GM18907 (cell line): ENCODE measurements at regions not wholly inside any gene's neighbourhood (a gene's known extent, or its start where the extent isn't known, plus 50 kb on each side); places are given as distances from the start of the nearest gene placed in this dataset.
"Not testable (repeated sequence)": the region's sequence is repeated elsewhere in the genome, so short reads cannot be mapped to it uniquely, and the experiment has no call there.

Source experiments
- ATAC-seq: cut with Tn5 transposase; IDR thresholded peaks from one replicate; pipeline ENCODE4 v1.9.1; 2021; ENCODE audit warnings: mild to moderate bottlenecking, moderate library complexity; ENCODE audit not compliant: unreplicated experiment

DNA sequence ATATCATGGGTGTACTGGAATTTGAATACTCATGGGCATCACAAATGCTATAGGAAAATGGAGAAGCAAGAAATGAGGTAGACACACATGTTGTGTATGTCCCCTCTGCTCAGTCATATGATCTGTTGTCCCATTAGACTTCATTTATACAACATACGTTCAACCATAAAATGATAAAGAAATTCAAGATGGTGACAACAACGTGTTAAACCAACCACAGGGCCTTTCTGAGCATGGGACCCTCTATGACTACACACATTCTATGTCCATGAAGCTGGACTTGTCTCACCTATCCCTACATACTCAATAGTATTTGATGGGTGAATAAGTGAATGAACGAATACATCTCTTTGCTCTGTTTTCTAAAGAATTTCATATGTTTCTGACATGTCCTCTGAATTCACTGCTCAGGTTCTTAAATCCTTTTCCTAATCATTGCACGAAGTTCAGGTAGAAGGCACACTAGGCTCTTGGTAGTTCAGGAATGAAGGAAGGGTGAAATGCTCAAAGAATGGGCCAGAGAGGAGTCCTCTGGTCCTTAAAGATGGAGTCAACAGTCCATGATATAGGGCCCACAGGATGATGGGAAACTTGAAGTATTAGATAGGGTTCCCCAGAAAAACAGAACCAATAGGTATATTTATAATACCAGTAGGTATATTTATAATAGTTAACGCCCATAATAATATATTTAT, 105.7 kb upstream of the PPM1H start:
- no peak for ATAC-seq

DNA sequence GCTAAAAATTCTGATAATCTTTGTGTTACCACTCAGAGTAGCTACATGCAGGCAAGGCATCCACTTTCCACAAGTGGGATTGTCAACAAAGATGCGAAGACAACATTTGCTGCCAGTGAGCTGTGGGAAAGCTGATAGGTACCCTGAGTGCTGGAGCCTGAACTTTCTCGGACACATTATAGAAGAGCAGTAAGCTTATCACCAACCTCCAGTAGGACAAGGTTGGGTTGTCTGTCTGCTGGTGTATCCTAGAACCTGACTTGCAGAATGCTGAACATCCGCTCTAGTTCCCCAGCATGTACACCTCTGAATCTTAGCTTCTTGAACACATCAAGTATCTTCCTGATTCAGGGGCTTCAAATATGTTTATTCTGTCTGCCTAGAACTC, 103.8 kb upstream of the PPM1H start:
- no peak for ATAC-seq

DNA sequence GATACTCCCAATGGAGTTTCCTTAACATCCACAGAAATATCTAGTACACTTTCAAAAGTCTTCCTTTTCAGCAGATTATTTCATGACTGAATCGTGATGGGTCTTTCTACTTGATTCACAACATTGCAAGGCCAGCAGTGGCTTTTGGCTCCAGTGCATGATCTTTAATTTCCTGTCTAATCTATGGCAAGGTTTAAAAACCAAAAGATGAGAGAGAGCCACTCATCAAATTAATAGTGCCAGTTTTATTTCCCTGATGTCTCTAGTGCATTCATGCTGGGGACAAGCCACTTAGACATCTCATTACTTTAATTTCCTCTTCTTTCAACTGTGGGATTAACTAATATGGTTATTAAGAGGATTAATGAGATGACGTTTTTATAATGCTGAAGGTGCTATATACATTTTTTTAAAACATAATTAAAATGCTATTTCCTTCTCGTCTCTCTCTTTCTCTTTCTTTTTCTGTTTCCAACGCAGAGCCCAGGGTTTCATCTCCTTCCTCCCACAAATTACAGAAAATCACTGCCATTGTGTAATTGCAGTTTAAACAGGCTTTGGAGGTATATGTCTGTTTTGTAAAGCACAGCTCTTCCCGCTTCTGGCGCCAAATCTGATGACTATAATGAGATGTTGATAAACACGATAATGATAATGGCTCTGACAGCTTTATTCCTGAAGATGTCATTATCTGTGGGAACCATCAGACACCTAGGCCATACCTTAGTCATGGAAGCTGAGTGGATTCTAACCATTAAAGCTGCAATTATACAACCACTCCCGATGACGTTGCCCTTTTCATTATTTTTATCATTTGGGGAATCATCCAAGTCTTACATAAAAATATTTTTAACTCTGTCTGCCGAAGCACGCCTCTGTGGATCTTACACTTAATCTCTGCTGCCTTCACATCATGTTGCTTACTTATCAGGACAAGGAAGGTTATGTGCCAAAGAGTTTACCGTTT, 103.1 kb upstream of the PPM1H start:
- ATAC-seq = no peak

DNA sequence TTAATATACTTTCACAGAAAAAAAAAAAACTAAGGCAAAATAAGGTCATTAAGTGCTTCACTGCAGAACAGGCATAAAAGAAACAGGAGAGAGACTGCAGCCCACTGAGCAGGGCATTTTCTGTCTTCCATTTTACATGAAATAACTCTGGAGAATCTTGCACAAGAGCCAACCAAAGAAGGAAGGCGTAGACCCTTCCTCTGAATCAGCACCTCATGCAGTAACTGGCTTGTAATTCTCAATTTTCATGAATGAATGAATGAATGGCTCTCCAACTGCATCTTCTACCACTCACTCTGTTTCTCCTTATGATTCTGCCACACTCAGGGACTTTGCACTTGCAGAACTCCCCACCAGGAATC, 102.0 kb upstream of the PPM1H start:
- no peak for ATAC-seq

DNA sequence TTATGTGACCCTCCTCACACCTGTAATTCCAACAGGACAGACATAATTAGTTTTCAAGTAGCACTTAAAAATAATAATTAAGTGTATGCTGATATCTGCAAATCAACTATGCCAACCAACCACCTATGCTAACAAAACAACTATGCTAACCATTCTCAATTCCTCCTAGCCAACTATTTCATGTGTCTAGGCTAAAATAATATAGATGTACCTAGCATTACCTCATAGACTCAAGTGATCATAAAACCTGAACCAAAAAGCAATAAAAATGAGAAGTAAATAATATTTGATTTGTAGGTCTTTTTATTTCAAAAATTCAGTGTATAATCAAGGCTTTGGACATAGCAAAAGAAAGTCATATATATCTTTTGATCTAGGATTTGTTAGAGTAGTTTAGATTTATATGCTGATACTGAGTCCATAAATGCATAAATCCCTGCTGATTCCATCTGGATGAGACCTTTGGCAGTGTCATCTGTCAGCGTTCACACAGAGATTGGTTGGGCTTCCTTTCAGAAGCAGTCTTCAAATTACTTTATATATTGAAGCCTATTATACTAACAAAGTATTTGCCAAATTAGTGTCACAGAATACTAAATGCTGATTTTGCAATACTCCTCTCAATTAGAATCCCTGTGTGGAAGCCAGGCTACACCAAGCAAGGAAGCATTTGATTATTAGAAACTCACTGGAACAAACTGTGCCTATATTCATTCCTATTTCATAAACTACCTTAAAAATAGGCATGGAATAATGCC, 101.4 kb upstream of the PPM1H start:
- no peak for ATAC-seq

DNA sequence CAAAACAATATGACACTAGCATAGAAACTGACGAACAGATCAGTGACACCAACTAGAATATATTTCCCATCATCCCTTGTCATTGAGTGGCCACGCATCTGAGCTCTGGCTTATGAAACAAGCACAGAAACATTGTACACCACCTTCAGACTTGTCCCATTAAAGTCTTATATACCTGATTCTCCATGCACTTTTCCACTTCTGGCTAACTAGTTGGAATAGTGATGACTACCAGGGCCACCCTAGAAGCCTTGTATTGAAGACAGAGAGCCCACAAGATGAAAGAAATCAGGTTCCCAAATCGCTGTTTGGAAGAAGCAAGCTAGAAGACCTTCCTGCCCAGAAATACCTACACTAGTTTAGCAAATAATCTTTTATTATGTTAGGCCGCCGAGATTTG, 99.7 kb upstream of the PPM1H start:
- ATAC-seq = no peak

DNA sequence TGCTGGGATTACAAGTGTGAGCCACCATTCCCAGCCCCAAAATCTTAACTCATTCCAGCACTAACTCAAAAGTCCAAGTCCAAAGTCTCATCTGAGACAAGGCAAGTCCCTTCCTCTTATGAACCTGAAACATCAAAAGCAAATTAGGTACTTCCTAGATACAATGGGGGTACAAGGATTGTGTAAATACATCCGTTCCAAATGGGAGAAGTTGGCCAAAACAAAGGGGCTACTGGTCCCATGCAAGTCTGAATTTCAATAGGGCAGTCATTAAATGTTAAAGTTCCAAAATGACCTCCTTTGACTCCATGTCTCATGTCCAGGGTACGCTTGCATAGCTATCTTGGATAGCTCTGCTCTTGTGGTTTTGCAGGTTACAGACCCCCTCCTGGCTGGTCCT, 94.7 kb upstream of the PPM1H start:
- ATAC-seq = no peak

DNA sequence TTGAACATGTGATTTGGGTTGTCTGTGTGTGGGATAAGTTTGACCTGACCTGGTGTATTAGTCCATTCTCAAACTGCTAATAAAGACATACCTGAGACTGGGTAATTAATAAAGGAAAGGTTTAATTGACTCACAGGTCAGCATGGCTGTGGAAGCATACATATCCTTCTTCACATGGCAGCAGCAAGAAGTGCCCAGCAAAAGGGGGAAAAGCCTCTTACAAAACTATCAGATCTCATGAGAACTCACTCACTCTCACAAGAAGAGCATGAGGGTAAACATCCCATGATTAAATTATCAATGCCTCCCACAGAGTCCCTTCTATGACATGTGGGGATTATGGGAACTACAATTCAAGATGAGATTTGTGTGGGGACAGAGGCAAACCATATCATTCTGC, 94.0 kb upstream of the PPM1H start:
- no peak for ATAC-seq

DNA sequence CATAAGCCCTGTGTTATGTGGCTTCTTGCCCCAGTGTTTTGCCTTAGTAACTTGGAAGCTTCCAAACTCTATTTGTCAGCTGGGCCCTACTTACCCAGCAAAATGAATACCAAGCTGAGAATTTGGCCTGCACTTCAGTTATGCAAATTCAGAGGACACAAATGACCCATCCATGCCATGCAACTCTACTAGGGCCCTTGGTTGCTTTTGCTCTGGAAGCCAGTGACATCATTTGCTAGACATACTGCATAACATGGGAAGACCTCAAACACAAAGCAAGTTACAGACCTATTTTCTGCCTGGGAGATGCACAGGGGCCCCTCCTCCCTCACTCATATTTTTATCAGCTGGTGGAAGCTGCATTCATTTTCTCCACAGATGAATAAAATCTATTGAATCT, 90.2 kb upstream of the PPM1H start:
- no peak for ATAC-seq

DNA sequence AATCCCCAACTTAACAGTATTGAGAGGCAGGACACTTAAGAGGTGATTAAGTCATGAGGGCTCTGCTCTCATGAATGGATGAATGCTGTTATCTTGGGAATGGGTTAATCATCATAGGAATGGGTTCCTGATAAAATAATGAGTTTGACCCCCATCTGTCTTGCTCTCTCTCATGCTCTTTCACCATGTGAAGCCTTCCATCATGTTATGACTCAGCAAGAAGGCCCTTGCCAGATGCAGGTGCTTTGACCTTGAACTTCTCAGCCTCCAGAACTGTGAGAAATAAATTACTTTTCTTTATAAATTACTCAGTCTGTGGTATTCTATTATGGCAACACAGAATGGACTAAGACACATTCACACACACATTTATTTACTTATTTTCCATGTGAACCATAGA, 89.0 kb upstream of the PPM1H start:
- ATAC-seq = no peak

DNA sequence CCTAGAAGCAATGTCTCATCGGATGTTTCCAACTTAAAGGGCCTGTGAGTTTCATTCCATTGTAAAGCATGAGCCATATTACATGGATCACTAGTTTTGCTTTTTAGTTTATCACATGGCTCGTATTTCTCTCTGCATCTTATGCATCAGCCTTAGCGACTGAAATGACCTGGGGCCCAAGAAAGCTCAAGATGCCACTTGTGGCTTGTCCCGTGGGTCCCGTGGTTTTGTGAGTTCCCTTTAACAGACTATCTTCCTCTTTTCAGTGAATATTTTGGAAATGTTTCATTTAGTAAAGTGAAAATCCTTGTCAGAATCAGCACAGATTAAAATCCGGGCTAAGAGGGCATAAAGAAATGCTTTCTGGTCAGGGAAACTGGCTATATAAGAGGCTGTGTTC, 86.2 kb upstream of the PPM1H start:
- ATAC-seq = no peak

DNA sequence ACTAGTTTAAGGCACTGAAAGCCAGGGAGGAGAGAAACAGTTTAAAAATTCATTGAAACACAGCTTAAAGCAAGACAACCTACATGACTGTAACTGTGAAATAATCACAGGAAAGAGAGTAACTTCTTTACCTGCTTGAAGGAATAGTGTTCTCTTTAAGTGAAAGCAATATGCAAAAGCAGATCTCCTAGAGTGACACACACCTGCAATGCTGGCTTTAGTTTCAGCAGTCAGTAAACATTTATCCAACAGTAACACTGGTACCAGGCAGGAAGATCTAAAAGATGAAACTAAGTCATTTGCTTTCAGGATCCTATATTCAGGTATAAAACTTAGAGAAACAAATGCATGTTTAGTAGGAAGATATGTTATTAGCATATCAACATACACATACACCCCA, 85.3 kb upstream of the PPM1H start:
- no peak for ATAC-seq

DNA sequence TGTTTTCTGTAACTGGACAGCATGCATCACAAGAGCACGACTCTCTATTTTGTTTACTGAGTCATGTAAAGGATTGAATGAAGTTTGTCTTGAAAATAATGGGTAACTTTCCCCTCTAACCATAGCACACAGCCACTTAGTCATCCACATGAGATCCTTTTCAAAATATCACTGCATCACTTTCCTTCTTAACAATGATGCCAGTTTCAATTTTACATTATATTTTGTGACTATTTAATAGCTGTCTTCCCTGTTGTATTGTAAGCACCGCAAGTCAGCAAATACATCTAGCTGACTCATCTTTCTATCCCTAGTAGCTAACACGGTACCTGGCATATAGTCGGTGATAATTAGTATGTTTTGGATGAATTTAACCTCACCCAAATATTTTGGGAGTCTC, 83.3 kb upstream of the PPM1H start:
- no peak for ATAC-seq

DNA sequence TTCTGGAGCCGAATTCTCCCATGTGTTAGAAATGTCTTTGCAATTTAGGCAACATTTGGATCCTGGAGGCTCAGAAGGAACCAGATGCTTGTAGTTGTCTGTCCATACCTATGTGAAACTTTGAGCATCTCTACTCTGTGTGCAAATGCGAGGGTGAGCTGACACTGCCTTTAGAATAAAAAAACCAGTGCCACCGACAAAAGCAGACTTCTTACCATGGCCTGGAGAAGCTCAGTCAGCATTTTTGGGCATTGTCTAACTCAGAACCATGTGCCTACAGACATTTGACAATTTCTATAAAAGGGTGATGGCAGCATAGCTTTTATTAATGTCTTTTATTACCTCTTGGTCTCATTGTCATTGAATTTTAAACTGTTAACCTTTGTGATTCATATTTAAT, 78.4 kb upstream of the PPM1H start:
- no peak for ATAC-seq

DNA sequence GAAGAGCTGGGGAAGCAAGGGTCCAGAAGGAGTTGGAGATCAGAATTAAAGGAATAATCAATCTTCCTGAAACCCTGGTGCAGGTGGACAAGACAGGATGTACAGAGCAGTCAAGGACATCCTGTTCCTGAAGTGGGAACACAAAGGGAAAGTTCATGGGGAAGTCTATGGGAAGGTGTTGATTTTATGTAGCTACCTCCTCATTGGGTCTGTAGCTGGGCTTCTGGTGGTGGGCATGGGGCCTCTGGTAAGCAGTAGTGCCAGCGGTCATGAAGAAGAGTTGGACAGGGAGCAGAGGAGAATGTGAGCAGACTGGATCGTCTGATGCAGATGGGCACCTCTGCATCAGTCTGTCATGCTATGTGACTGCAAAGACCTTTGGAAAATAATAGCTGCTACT, 75.7 kb upstream of the PPM1H start:
- ATAC-seq = no peak

DNA sequence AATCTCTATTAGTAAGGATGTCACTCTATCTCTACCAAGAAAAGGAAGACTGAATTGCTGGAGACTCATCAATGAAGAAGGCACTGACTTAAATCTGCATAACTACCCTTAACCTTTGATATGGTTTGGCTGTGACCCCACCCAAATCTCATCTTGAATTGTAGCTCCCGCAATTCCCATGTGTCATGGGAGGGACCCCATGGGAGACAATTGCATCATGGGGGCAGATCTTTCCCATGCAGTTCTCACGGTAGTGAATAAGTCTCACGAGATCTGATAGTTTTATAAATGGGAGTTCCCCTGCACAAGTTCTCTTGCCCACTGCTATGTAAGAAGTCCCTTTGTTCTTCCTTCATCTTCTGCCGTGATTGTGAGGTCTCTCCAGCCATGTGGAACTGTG, 73.4 kb upstream of the PPM1H start:
- ATAC-seq = no peak

DNA sequence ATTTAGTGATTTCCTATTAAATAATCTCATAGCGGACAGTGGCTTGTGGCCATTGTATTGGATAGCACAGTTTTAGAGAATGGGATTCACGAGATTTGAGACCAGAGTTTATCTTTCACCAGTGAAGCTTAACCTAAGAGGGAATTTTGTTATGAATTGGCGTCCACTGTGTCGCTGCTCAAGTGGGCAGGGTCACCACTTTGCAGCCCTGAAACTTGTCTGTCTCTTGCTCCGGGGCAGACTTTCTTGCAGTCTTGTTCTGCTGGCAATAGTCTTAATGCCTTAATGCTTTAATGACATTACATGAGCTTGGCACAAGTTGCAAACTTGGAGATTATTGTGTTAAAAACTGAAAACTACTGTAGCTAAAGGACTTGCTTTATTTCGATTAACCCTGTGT, 72.8 kb upstream of the PPM1H start:
- no peak for ATAC-seq

DNA sequence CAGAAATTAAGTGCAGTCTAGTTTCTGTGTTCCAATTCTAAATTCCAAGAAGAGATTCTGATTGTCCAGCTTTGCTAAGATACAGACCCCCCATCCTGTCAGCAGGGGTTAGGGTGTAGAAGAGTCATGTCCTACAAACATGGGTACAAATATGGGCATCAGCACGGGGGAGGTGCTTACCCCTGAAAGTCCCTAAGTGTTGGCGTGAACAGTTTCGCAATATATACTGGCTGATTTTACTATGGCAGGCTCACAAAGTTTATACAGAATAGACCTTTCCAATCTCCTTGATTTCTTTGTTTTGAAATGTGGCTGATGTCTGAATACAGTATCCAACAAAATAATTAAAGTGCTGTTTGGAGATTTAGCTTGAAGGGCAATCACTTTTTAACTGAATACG, 71.6 kb upstream of the PPM1H start:
- no peak for ATAC-seq

DNA sequence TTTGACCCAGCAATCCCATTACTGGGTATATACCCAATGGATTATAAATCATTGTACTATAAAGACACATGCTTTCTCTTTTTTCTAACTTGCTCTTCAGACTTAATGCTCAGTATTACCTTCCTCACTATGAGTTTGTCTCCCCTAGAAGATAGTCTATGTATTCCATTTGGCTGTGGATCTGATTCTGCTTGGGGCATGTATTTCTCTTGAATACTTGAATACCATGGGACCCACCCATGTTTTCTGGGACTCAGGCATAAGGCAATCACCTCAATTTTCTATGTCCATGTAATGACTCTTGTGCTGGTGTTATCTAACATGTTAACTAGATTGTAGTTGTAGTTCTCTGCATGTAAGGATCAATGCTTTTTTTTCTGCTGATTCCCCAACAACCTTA, 70.4 kb upstream of the PPM1H start:
- ATAC-seq = no peak

DNA sequence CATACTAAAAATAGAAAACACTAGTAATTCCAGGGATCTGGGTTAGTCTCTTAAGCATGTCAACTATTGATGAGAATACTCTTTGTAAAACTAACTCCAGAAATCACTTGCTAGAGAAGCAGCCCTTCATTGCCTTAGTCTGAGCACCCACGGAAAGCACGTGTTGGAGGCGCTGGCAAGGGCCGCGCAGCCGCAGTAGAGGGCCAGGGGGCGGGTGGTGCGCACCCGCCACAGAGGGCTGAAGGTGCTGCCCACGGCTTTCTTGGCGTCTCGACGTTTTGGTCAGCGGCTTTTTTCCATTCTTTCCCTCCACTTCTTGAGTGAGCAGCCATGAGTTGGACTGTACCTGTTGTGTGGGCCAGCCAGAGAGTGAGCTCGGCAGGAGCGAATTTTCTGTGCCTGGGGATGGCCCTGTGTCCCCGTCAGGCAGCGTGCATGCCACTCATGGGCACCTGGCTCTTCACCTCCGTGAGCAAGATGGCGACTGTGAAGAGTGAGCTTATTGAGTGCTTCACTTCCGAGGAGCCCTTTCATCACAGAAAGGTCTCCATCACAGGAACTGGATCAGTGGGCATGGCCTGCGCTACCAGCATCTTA, 68.4 kb upstream of the PPM1H start:
- no peak for ATAC-seq

DNA sequence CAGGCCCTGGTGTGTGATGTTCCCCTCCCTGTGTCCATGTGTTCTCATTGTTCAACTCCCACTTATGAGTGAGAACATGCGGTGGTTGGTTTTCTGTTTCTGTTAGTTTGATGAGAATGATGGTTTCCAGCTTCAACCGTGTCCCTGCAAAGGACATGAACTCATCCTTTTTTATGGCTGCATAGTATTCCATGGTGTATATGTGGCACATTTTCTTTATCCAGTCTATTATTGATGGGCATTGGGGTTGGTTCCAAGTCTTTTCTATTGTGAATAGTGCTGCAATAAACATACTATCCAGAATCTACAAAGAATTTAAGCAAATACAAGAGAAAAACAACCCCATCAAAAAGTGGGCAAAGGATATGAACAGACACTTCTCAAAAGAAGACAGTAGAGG, 67.1 kb upstream of the PPM1H start:
- ATAC-seq = not testable (repeated sequence)
